CD4-positive, alpha-beta T cell treated with Interleukin-15 for 4 hours (primary cell): ENCODE measurements at regions not wholly inside any gene's neighbourhood (a gene's known extent, or its start where the extent isn't known, plus 50 kb on each side); places are given as distances from the start of the nearest gene placed in this dataset.
"Not testable (repeated sequence)": the region's sequence is repeated elsewhere in the genome, so short reads cannot be mapped to it uniquely, and the experiment has no call there.

Experiments
- DNase-seq: peaks from one replicate; pipeline ENCODE4 v3.0.0-alpha.2; 2020; ENCODE audit warnings: low spot score

GRCh38 chr4:34293459-34293858, 1950.9 kb downstream of the ARAP2 start:
- DNase-seq, result no peak

GRCh38 chr4:34309383-34309906, 1934.9 kb downstream of the ARAP2 start:
- DNase-seq, result no peak

GRCh38 chr4:34318773-34319172, 1925.5 kb downstream of the ARAP2 start:
- no peak for DNase-seq

- no peak for DNase-seq
Observed at GRCh38 chr4:34323549-34324320, 1920.6 kb downstream of the ARAP2 start.

GRCh38 chr4:34328939-34329338, 1915.4 kb downstream of the ARAP2 start:
- no peak for DNase-seq

GRCh38 chr4:34335156-34335555, 1909.2 kb downstream of the ARAP2 start:
- not testable (repeated sequence) for DNase-seq

GRCh38 chr4:34335556-34335955, 1908.8 kb downstream of the ARAP2 start:
- DNase-seq, result not testable (repeated sequence)

GRCh38 chr4:34362654-34363053, 1881.7 kb downstream of the ARAP2 start:
- no peak for DNase-seq

GRCh38 chr4:34363842-34364241, 1880.5 kb downstream of the ARAP2 start:
- no peak for DNase-seq

- no peak for DNase-seq
Observed at GRCh38 chr4:34365946-34366345, 1878.4 kb downstream of the ARAP2 start.

GRCh38 chr4:34371676-34372075, 1872.6 kb downstream of the ARAP2 start:
- no peak for DNase-seq

- DNase-seq, result no peak
Observed at GRCh38 chr4:34372815-34373214, 1871.5 kb downstream of the ARAP2 start.

GRCh38 chr4:34373456-34373855, 1870.9 kb downstream of the ARAP2 start:
- DNase-seq, result no peak

- DNase-seq, result no peak
Observed at GRCh38 chr4:34412233-34412632, 1832.1 kb downstream of the ARAP2 start.

GRCh38 chr4:34412911-34413310, 1831.4 kb downstream of the ARAP2 start:
- DNase-seq, result no peak

- DNase-seq, result no peak
Observed at GRCh38 chr4:34417160-34417559, 1827.2 kb downstream of the ARAP2 start.

- DNase-seq, result no peak
Observed at GRCh38 chr4:34419871-34420270, 1824.4 kb downstream of the ARAP2 start.

- DNase-seq, result no peak
Observed at GRCh38 chr4:34422472-34423175, 1821.7 kb downstream of the ARAP2 start.

- no peak for DNase-seq
Observed at GRCh38 chr4:34432706-34433105, 1811.6 kb downstream of the ARAP2 start.

GRCh38 chr4:34434377-34434776, 1809.9 kb downstream of the ARAP2 start:
- DNase-seq, result not testable (repeated sequence)

GRCh38 chr4:34464196-34464595, 1780.1 kb downstream of the ARAP2 start:
- no peak for DNase-seq

- no peak for DNase-seq
Observed at GRCh38 chr4:34466411-34466810, 1777.9 kb downstream of the ARAP2 start.

GRCh38 chr4:34469516-34469915, 1774.8 kb downstream of the ARAP2 start:
- DNase-seq, result no peak
